Fibroblast of pulmonary artery (primary cell): ENCODE measurements at regions not wholly inside any gene's neighbourhood (a gene's known extent, or its start where the extent isn't known, plus 50 kb on each side); places are given as distances from the start of the nearest gene placed in this dataset.

ENCODE experiments used
- DNase-seq: peaks from one replicate; pipeline ENCODE4 v3.0.0-alpha.2; 2010; ENCODE audit warnings: low read depth
- H3K4me3 ChIP-seq: replicated peaks from 2 replicates; pipeline ENCODE4 v1.5.1; 2011; ENCODE audit warnings: low read depth, mild to moderate bottlenecking, control low read depth, low read length, moderate library complexity
- TF ChIP-seq, protein P1 (sequence below): IDR thresholded peaks from 2 replicates; pipeline ENCODE4 v1.5.1; 2011; ENCODE audit warnings: mild to moderate bottlenecking, control low read depth, low read length, inconsistent platforms; ENCODE audit errors: missing control alignments

GRCh38 chr5:1944408-1944807 lies 61.7 kb upstream of the IRX4 start:
- H3K4me3 ChIP-seq: no peak overlapping the region
- DNase-seq: no peak
- TF ChIP-seq, protein P1, sequence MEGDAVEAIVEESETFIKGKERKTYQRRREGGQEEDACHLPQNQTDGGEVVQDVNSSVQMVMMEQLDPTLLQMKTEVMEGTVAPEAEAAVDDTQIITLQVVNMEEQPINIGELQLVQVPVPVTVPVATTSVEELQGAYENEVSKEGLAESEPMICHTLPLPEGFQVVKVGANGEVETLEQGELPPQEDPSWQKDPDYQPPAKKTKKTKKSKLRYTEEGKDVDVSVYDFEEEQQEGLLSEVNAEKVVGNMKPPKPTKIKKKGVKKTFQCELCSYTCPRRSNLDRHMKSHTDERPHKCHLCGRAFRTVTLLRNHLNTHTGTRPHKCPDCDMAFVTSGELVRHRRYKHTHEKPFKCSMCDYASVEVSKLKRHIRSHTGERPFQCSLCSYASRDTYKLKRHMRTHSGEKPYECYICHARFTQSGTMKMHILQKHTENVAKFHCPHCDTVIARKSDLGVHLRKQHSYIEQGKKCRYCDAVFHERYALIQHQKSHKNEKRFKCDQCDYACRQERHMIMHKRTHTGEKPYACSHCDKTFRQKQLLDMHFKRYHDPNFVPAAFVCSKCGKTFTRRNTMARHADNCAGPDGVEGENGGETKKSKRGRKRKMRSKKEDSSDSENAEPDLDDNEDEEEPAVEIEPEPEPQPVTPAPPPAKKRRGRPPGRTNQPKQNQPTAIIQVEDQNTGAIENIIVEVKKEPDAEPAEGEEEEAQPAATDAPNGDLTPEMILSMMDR: no peak

GRCh38 chr5:1943481-1943880 lies 60.8 kb upstream of the IRX4 start:
- no peak for DNase-seq
- H3K4me3 ChIP-seq: no peak overlapping the region
- TF ChIP-seq, protein P1: no peak

GRCh38 chr5:1942630-1943029 lies 59.9 kb upstream of the IRX4 start:
- H3K4me3 ChIP-seq: no peak overlapping the region
- TF ChIP-seq, protein P1: no peak
- DNase-seq: no peak

GRCh38 chr5:1942158-1942557 lies 59.4 kb upstream of the IRX4 start:
- no peak overlapping the region for H3K4me3 ChIP-seq
- TF ChIP-seq, protein P1: no peak
- no peak for DNase-seq

- H3K4me3 ChIP-seq: no peak overlapping the region
- TF ChIP-seq, protein P1: no peak
- no peak for DNase-seq
These were observed 56.5 kb upstream of the IRX4 start for GRCh38 chr5:1939256-1939655.

- TF ChIP-seq, protein P1: no peak
- no peak for DNase-seq
- H3K4me3 ChIP-seq: no peak overlapping the region
These were observed 55.7 kb upstream of the IRX4 start for GRCh38 chr5:1938310-1939000.

GRCh38 chr5:1937590-1937989 lies 54.9 kb upstream of the IRX4 start:
- H3K4me3 ChIP-seq: no peak overlapping the region
- TF ChIP-seq, protein P1: no peak
- no peak for DNase-seq
